H9 (cell line): ENCODE measurements at regions not wholly inside any gene's neighbourhood (a gene's known extent, or its start where the extent isn't known, plus 50 kb on each side); places are given as distances from the start of the nearest gene placed in this dataset.

Source experiments
- DNase-seq: peaks from one replicate; pipeline ENCODE4 v3.0.0-alpha.2; 2017
- H2AFZ ChIP-seq: one replicate; pipeline ENCODE4 v1.6.1; 2013; ENCODE audit warnings: mild to moderate bottlenecking, low read length, control low read depth, moderate library complexity
- H2AK5ac ChIP-seq: 2 replicates; pipeline ENCODE4 v1.6.1; 2013; ENCODE audit warnings: low read length, control low read depth, mixed read lengths; ENCODE audit not compliant: insufficient read length
- H2BK120ac ChIP-seq: one replicate; pipeline ENCODE4 v1.6.1; 2013; ENCODE audit warnings: low read depth, mild to moderate bottlenecking, low read length, control low read depth, inconsistent platforms; ENCODE audit not compliant: poor library complexity, severe bottlenecking
- H2BK12ac ChIP-seq: 2 replicates; pipeline ENCODE4 v1.6.1; 2013; ENCODE audit warnings: low read length, control low read depth, mixed read lengths, low read depth; ENCODE audit not compliant: insufficient read length
- H2BK15ac ChIP-seq: 2 replicates; pipeline ENCODE4 v1.6.1; 2013; ENCODE audit warnings: low read depth, low read length, control low read depth
- H2BK20ac ChIP-seq: one replicate; pipeline ENCODE4 v1.6.1; 2013; ENCODE audit warnings: low read depth, mild to moderate bottlenecking, low read length, control low read depth, inconsistent platforms; ENCODE audit not compliant: poor library complexity, severe bottlenecking
- H2BK5ac ChIP-seq: 2 replicates; pipeline ENCODE4 v1.6.1; 2013; ENCODE audit warnings: low read length, control low read depth, mixed read lengths; ENCODE audit not compliant: insufficient read length
- H3K14ac ChIP-seq: 2 replicates; pipeline ENCODE4 v1.6.1; 2013; ENCODE audit warnings: low read length, control low read depth; ENCODE audit not compliant: insufficient read depth
- H3K18ac ChIP-seq: 2 replicates; pipeline ENCODE4 v1.6.1; 2013; ENCODE audit warnings: low read depth, mild to moderate bottlenecking, mixed read lengths, low read length, control low read depth; ENCODE audit not compliant: insufficient read length
- H3K23ac ChIP-seq: 2 replicates; pipeline ENCODE4 v1.6.1; 2013; ENCODE audit warnings: low read length, control low read depth, mixed read lengths, low read depth; ENCODE audit not compliant: insufficient read length
- H3K23me2 ChIP-seq: 2 replicates; pipeline ENCODE4 v1.6.1; 2013; ENCODE audit warnings: low read depth, mild to moderate bottlenecking, mixed read lengths, low read length, control low read depth; ENCODE audit not compliant: insufficient read length, poor library complexity, severe bottlenecking
- H3K27ac ChIP-seq: 2 replicates; pipeline ENCODE4 v1.5.1; 2013; ENCODE audit warnings: low read length, control low read depth, mixed read lengths, low read depth; ENCODE audit not compliant: insufficient read length
- H3K27me3 ChIP-seq: 2 replicates; pipeline ENCODE4 v1.6.1; 2013; ENCODE audit warnings: low read length, control low read depth, inconsistent platforms; ENCODE audit not compliant: insufficient read depth
- H3K4ac ChIP-seq: 2 replicates; pipeline ENCODE4 v1.6.1; 2013; ENCODE audit warnings: low read depth, mild to moderate bottlenecking, control low read depth, inconsistent platforms, low read length, moderate library complexity
- H3K4me1 ChIP-seq: 2 replicates; pipeline ENCODE4 v1.6.1; 2013; ENCODE audit warnings: low read length, control low read depth, inconsistent platforms; ENCODE audit not compliant: insufficient read depth
- H3K4me2 ChIP-seq: 2 replicates; pipeline ENCODE4 v1.6.1; 2013; ENCODE audit warnings: low read length, control low read depth, mixed read lengths; ENCODE audit not compliant: insufficient read length, insufficient read depth
- H3K56ac ChIP-seq: 2 replicates; pipeline ENCODE4 v1.6.1; 2013; ENCODE audit warnings: low read depth, mild to moderate bottlenecking, mixed read lengths, low read length, control low read depth; ENCODE audit not compliant: insufficient read length
- H3K79me1 ChIP-seq: 2 replicates; pipeline ENCODE4 v1.6.1; 2013; ENCODE audit warnings: low read depth, mild to moderate bottlenecking, moderate library complexity, low read length, control low read depth, inconsistent platforms; ENCODE audit not compliant: insufficient read depth, poor library complexity, severe bottlenecking
- H3K79me2 ChIP-seq: 2 replicates; pipeline ENCODE4 v1.6.1; 2013; ENCODE audit warnings: low read length, control low read depth, inconsistent platforms; ENCODE audit not compliant: insufficient read depth
- H3K9ac ChIP-seq: 2 replicates; pipeline ENCODE4 v1.6.1; 2013; ENCODE audit warnings: low read length, control low read depth, mixed read lengths; ENCODE audit not compliant: insufficient read length; ENCODE audit errors: extremely low read depth
- H3K9me3 ChIP-seq: one replicate; pipeline ENCODE4 v1.6.1; 2013; ENCODE audit warnings: low read depth, low read length, inconsistent platforms; ENCODE audit not compliant: control insufficient read depth
- H3T11ph ChIP-seq: one replicate; pipeline ENCODE4 v1.6.1; 2013; ENCODE audit warnings: mild to moderate bottlenecking, low read length, control low read depth, inconsistent platforms
- H4K20me1 ChIP-seq: one replicate; pipeline ENCODE4 v1.6.1; 2013; ENCODE audit not compliant: control insufficient read depth, insufficient read length, insufficient read depth
- H4K5ac ChIP-seq: 2 replicates; pipeline ENCODE4 v1.6.1; 2013; ENCODE audit warnings: low read depth, mild to moderate bottlenecking, mixed read lengths, low read length, control low read depth; ENCODE audit not compliant: insufficient read length
- H4K8ac ChIP-seq: replicated peaks from 2 replicates; pipeline ENCODE4 v1.6.1; 2013; ENCODE audit warnings: low read length, control low read depth, mixed read lengths, low read depth; ENCODE audit not compliant: insufficient read length
- H4K91ac ChIP-seq: 2 replicates; pipeline ENCODE4 v1.6.1; 2013; ENCODE audit warnings: low read depth, mild to moderate bottlenecking, moderate library complexity, mixed read lengths, low read length, control low read depth; ENCODE audit not compliant: insufficient read length
- H3K27ac Mint-ChIP-seq, 3 experiments: 2 replicates in 2 of 3; 3 replicates in 1 of 3; pipeline ENCODE4 v1.8.0; 2020 to 2021; ENCODE audit warnings: mixed read lengths in 3 of 3, mild to moderate bottlenecking in 1 of 3, moderate library complexity in 1 of 3
- H3K27me3 Mint-ChIP-seq: 2 replicates; pipeline ENCODE4 v1.8.0; 2021; ENCODE audit warnings: low read depth, mild to moderate bottlenecking, moderate library complexity, mixed read lengths
- H3K36me3 Mint-ChIP-seq, 3 experiments: 2 replicates in 2 of 3; 3 replicates in 1 of 3; pipeline ENCODE4 v1.8.0; 2020 to 2021; ENCODE audit warnings: low read depth in 3 of 3, mixed read lengths in 3 of 3; ENCODE audit not compliant: insufficient read depth in 1 of 3
- H3K4me1 Mint-ChIP-seq, 2 experiments: 2 replicates each; pipeline ENCODE4 v1.8.0; 2020; ENCODE audit warnings: mixed read lengths in 2 of 2
- H3K4me3 Mint-ChIP-seq, 2 experiments: 2 replicates in 1 of 2; 3 replicates in 1 of 2; pipeline ENCODE4 v1.8.0; 2020 to 2021; ENCODE audit warnings: mild to moderate bottlenecking in 2 of 2, mixed read lengths in 2 of 2, moderate library complexity in 1 of 2
- H3K9me3 Mint-ChIP-seq, 2 experiments: 2 replicates in 1 of 2; 3 replicates in 1 of 2; pipeline ENCODE4 v1.8.0; 2020; ENCODE audit warnings: mild to moderate bottlenecking in 2 of 2, mixed read lengths in 2 of 2, moderate library complexity in 1 of 2
- WGBS: extraction: QIAGEN DNeasy Blood & Tissue Kit; methylation state at CpG from one replicate; pipeline ENCODE4 v1.1.7; 2013; ENCODE audit warnings: missing lambda C conversion rate, low lambda C conversion rate, mixed read lengths; ENCODE audit not compliant: insufficient read length; ENCODE audit errors: extremely low coverage; 5-methylcytosine and 5-hydroxymethylcytosine counted together
- TF ChIP-seq, protein P1 (sequence below): fragments of 200-600 bp; sonication (generic); conservative IDR thresholded peaks from 3 replicates; pipeline ENCODE4 v1.8.0; 2021; ENCODE audit warnings: antibody characterized with exemption, mild to moderate bottlenecking

DNA sequence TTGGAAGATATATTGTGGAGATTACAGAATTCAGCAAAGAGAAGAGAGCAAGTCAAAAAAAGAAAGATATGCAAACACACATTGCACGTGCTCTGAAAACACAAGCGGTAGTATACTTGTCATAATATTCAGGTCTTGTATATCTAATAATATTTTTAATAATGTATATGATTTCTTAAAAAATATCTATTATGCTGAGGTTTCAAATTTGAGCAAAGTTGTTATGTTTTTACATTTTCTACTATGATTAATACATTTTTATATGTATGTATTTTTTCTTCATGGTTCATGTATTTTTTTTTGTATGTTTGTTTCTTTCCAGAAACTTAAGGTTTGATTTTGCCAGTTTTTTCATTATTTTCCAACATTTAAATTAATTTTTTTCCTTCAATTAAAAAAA, 752.4 kb upstream of the VSTM2A start:
- no peaks in the 10 kb centered on the region for H4K20me1 ChIP-seq
- no peak overlapping the region for H3K4me2 ChIP-seq
- H2BK20ac ChIP-seq: no peak overlapping the region
- H3K4me3 Mint-ChIP-seq: no peak overlapping the region
- no peak overlapping the region for H3K27ac ChIP-seq
- no peak overlapping the region for H3K9ac ChIP-seq
- H2AK5ac ChIP-seq: no peak overlapping the region
- H2BK12ac ChIP-seq: no peak overlapping the region
- TF ChIP-seq, protein P1, sequence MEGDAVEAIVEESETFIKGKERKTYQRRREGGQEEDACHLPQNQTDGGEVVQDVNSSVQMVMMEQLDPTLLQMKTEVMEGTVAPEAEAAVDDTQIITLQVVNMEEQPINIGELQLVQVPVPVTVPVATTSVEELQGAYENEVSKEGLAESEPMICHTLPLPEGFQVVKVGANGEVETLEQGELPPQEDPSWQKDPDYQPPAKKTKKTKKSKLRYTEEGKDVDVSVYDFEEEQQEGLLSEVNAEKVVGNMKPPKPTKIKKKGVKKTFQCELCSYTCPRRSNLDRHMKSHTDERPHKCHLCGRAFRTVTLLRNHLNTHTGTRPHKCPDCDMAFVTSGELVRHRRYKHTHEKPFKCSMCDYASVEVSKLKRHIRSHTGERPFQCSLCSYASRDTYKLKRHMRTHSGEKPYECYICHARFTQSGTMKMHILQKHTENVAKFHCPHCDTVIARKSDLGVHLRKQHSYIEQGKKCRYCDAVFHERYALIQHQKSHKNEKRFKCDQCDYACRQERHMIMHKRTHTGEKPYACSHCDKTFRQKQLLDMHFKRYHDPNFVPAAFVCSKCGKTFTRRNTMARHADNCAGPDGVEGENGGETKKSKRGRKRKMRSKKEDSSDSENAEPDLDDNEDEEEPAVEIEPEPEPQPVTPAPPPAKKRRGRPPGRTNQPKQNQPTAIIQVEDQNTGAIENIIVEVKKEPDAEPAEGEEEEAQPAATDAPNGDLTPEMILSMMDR: no peak
- H3K56ac ChIP-seq: no peak overlapping the region
- H3K4ac ChIP-seq: no peak overlapping the region
- H3K36me3 Mint-ChIP-seq: no peaks in the 10 kb centered on the region; a peak in 1 of 7 replicates
- no peak overlapping the region for H3K23ac ChIP-seq
- H3K18ac ChIP-seq: no peak overlapping the region
- H2BK15ac ChIP-seq: no peak overlapping the region
- no peak overlapping the region for H3K27ac Mint-ChIP-seq
- H3K14ac ChIP-seq: no peak overlapping the region
- no peak overlapping the region for H2AFZ ChIP-seq
- H3K79me1 ChIP-seq: no peaks in the 10 kb centered on the region
- no peak for DNase-seq
- H3K23me2 ChIP-seq: no peaks in the 10 kb centered on the region
- no peak overlapping the region for H2BK120ac ChIP-seq
- H3K27me3 Mint-ChIP-seq: no peaks in the 10 kb centered on the region; the same call in 1 of the 2 replicates
- WGBS: no CpG with 5 or more reads among the region's 2 CpGs
- no peak overlapping the region for H4K91ac ChIP-seq
- H3K27me3 ChIP-seq: no peaks in the 10 kb centered on the region
- H3K9me3 Mint-ChIP-seq: peaks cover 0 to 5% of the 10 kb centered on the region in 2 experiments; a peak in 2 of 5 replicates
- H3K4me1 ChIP-seq: no peaks in the 10 kb centered on the region
- no peaks in the 10 kb centered on the region for H3K79me2 ChIP-seq
- no peak overlapping the region for H2BK5ac ChIP-seq
- H3T11ph ChIP-seq: no peak overlapping the region
- H4K5ac ChIP-seq: no peak overlapping the region
- H3K9me3 ChIP-seq: no peaks in the 10 kb centered on the region
- H3K4me1 Mint-ChIP-seq: no peaks in the 10 kb centered on the region
- no peak overlapping the region for H4K8ac ChIP-seq
